ENCODE measurements at regions not wholly inside any gene's neighbourhood (a gene's known extent, or its start where the extent isn't known, plus 50 kb on each side); places are given as distances from the start of the nearest gene placed in this dataset.

DNA sequence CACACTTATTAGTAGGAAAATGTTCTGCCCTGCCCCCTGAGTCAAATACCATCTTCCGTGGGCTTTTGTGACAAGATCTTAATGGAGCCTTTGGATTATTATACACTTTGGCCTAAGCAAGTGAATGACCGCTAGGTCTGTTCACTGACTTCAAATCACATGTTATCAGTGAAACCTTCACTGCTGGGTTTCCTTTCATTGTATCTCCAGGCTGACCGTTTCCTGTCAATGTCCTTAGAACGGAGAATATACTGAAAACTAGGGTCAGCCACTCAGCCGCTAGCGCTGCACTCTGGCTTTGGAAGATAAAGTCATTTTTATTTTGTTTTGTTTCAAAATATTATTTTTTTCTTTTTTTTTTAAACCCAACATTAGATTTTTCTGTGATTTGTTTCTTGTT, 107.0 kb upstream of the TLL1 start:
- POLR2A ChIA-PET: no interaction called here
- ATAC-seq (ENCODE audit: poor library complexity) (no peak), DNase-seq (no peak)
- no peak overlapping the region for H3K27ac Mint-ChIP-seq
- no peaks in the 10 kb centered on the region for H3K27me3 Mint-ChIP-seq
- TF ChIP-seq, protein P1, sequence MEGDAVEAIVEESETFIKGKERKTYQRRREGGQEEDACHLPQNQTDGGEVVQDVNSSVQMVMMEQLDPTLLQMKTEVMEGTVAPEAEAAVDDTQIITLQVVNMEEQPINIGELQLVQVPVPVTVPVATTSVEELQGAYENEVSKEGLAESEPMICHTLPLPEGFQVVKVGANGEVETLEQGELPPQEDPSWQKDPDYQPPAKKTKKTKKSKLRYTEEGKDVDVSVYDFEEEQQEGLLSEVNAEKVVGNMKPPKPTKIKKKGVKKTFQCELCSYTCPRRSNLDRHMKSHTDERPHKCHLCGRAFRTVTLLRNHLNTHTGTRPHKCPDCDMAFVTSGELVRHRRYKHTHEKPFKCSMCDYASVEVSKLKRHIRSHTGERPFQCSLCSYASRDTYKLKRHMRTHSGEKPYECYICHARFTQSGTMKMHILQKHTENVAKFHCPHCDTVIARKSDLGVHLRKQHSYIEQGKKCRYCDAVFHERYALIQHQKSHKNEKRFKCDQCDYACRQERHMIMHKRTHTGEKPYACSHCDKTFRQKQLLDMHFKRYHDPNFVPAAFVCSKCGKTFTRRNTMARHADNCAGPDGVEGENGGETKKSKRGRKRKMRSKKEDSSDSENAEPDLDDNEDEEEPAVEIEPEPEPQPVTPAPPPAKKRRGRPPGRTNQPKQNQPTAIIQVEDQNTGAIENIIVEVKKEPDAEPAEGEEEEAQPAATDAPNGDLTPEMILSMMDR (IDR thresholded peaks at IDR 0.05): no peak
- no peaks in the 10 kb centered on the region for H3K36me3 Mint-ChIP-seq (ENCODE audit: low read depth)
- H3K4me3 Mint-ChIP-seq: no peak overlapping the region
- Histone ChIP-seq H3K9me3 (ENCODE audit: control insufficient read depth in 1 of 2, insufficient read depth in 1 of 2, low read length in 2 of 2) (no peaks in the 10 kb centered on the region), H3K36me3 (ENCODE audit: insufficient read depth, low read length) (no peaks in the 10 kb centered on the region), H3K4me3 (ENCODE audit: low read length) (no peak overlapping the region), H3K27me3 (ENCODE audit: control insufficient read depth in 1 of 2, insufficient read depth in 2 of 2, low read length in 2 of 2) (no peaks in the 10 kb centered on the region), H3K27ac (ENCODE audit: low read depth in 1 of 2, low read length in 2 of 2) (no peak overlapping the region), H3K4me1 (ENCODE audit: insufficient read depth, low read length) (no peaks in the 10 kb centered on the region)
- CTCF ChIA-PET: no interaction called here
- intact Hi-C loops (cut with DNase I, micrococcal nuclease): no loop called here
- H3K4me1 Mint-ChIP-seq (ENCODE audit: low read depth): no peaks in the 10 kb centered on the region
- no peaks in the 10 kb centered on the region for H3K9me3 Mint-ChIP-seq

DNA sequence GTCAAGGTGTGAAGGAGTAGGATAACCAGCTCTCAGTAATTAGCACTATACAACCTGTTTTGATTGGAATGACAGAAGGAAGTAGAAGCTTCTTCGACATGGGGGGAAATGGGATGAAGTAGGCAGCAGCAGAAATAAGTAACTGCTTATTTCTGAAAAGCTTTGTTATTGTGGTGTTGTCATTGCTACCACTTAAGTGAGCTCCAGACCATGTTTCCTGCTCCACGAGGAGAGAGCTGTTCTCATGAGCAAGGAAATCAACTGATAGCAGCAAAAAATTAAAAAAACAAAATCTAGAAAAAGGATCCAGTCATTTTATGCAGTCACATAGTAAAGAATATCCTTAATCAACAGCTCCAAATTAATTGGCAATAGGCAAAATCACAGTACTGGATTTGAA, 106.1 kb upstream of the TLL1 start:
- Mint-ChIP-seq H3K27ac (no peak overlapping the region), H3K27me3 (no peaks in the 10 kb centered on the region), H3K4me1 (ENCODE audit: low read depth) (no peaks in the 10 kb centered on the region), H3K36me3 (ENCODE audit: low read depth) (no peaks in the 10 kb centered on the region), H3K4me3 (no peak overlapping the region), H3K9me3 (no peaks in the 10 kb centered on the region)
- no peak overlapping the region for H3K4me3 ChIP-seq (ENCODE audit: low read length)
- intact Hi-C loops (cut with DNase I, micrococcal nuclease): no loop called here
- H3K36me3 ChIP-seq (ENCODE audit: insufficient read depth, low read length): no peaks in the 10 kb centered on the region
- TF ChIP-seq, protein P1 (IDR thresholded peaks at IDR 0.05): no peak
- no peaks in the 10 kb centered on the region for H3K4me1 ChIP-seq (ENCODE audit: insufficient read depth, low read length)
- no peak for ATAC-seq (ENCODE audit: poor library complexity)
- no peaks in the 10 kb centered on the region for H3K27me3 ChIP-seq (ENCODE audit: control insufficient read depth in 1 of 2, insufficient read depth in 2 of 2, low read length in 2 of 2)
- ChIA-PET POLR2A (no interaction called here), CTCF (no interaction called here)
- H3K27ac ChIP-seq (ENCODE audit: low read depth in 1 of 2, low read length in 2 of 2): no peak overlapping the region
- H3K9me3 ChIP-seq (ENCODE audit: control insufficient read depth in 1 of 2, insufficient read depth in 1 of 2, low read length in 2 of 2): no peaks in the 10 kb centered on the region
- DNase-seq: no peak

DNA sequence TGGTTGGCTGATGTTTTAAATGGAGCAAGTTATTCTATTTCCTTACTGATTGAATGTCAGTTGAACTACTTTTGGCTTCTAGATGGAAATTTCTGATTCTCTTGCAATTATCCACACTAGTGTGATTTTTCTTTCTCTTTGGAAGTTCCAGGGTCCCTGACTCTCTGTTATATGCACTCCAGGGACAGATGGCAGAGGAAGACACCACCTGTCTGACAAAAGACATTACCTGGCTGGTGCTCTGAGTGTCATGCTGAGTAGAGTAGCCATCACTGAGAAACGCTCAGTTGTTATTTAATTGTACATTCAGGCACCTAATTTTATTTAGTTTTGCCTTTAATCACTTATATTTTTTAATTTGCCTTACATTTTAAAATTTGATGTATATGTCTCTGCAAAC, 105.4 kb upstream of the TLL1 start:
- H3K9me3 ChIP-seq (ENCODE audit: control insufficient read depth in 1 of 2, insufficient read depth in 1 of 2, low read length in 2 of 2): peaks cover 0 to 4% of the 10 kb centered on the region in 2 experiments
- no peak overlapping the region for H3K4me3 ChIP-seq (ENCODE audit: low read length)
- DNase-seq: no peak
- H3K27ac Mint-ChIP-seq: no peak overlapping the region
- ChIA-PET CTCF (no interaction called here), POLR2A (no interaction called here)
- no peaks in the 10 kb centered on the region for H3K4me1 ChIP-seq (ENCODE audit: insufficient read depth, low read length)
- ATAC-seq (ENCODE audit: poor library complexity): no peak
- no peaks in the 10 kb centered on the region for H3K27me3 Mint-ChIP-seq
- H3K9me3 Mint-ChIP-seq: no peaks in the 10 kb centered on the region
- intact Hi-C loops (cut with DNase I, micrococcal nuclease): no loop called here
- no peaks in the 10 kb centered on the region for H3K36me3 Mint-ChIP-seq (ENCODE audit: low read depth)
- no peaks in the 10 kb centered on the region for H3K27me3 ChIP-seq (ENCODE audit: control insufficient read depth in 1 of 2, insufficient read depth in 2 of 2, low read length in 2 of 2)
- H3K36me3 ChIP-seq (ENCODE audit: insufficient read depth, low read length): no peaks in the 10 kb centered on the region
- TF ChIP-seq, protein P1 (IDR thresholded peaks at IDR 0.05): no peak
- no peaks in the 10 kb centered on the region for H3K4me1 Mint-ChIP-seq (ENCODE audit: low read depth)
- no peak overlapping the region for H3K27ac ChIP-seq (ENCODE audit: low read depth in 1 of 2, low read length in 2 of 2)
- H3K4me3 Mint-ChIP-seq: no peak overlapping the region
